AG04450 (cell line): ENCODE measurements at regions not wholly inside any gene's neighbourhood (a gene's known extent, or its start where the extent isn't known, plus 50 kb on each side); places are given as distances from the start of the nearest gene placed in this dataset.
"Not testable (repeated sequence)": the region's sequence is repeated elsewhere in the genome, so short reads cannot be mapped to it uniquely, and the experiment has no call there.

ENCODE experiments used
- CTCF ChIA-PET: fragments of 300-600, 350-600 bp; formaldehyde crosslinking; extraction: SDS; loops from one replicate; lab custom pipeline; 2022; ENCODE audit warnings: antibody characterized with exemption, inconsistent platforms; lab: Charles Lee
- POLR2A ChIA-PET: fragments of 350-600 bp; formaldehyde crosslinking; extraction: SDS; loops from one replicate; lab custom pipeline; 2021; ENCODE audit warnings: antibody characterized with exemption, inconsistent platforms; lab: Yijun Ruan, JAX
- DNase-seq: peaks from one replicate; pipeline ENCODE4 v3.0.0-alpha.2; 2011; ENCODE audit warnings: low read depth, low spot score
- H3K27ac ChIP-seq: one replicate; pipeline ENCODE4 v1.5.1; 2012; ENCODE audit warnings: low read depth, low read length, control low read depth
- H3K27me3 ChIP-seq: one replicate; pipeline ENCODE4 v1.6.0; 2012; ENCODE audit warnings: low read length; ENCODE audit not compliant: control insufficient read depth, insufficient read depth
- H3K4me3 ChIP-seq: 2 replicates; pipeline ENCODE4 v1.5.1; 2011; ENCODE audit warnings: mild to moderate bottlenecking, low read depth, low read length, control low read depth
- H3K9me3 ChIP-seq: 2 replicates; pipeline ENCODE4 v1.5.1; 2012; ENCODE audit warnings: low read length; ENCODE audit not compliant: control insufficient read depth, insufficient read depth
- TF ChIP-seq, protein P1 (sequence below): IDR thresholded peaks from 2 replicates; pipeline ENCODE4 v1.5.1; 2011; ENCODE audit warnings: low read depth, low read length, control low read depth, inconsistent platforms

DNA sequence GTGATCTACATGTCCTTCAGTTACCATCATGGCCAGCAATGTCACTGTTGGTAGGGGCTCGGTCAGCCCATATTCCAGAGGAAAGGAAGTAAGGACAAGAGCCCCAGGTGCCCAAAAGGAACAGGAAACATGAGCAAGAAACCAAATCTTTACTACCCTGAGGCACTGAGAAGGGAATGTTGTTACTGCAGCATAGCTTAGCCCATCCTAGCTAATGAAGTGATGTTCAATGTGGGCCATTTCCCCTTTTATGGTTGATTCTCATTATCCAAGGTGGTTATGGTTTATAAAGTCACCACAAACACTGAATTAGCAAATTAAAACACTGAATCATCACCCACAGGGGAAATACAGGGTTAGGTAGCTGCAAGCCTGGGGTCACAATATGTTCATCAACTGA, 88.4 kb upstream of the C10orf90 start:
- H3K4me3 ChIP-seq = no peak overlapping the region
- POLR2A ChIA-PET = no interaction called here
- CTCF ChIA-PET = no interaction called here
- H3K27ac ChIP-seq = no peak overlapping the region
- H3K27me3 ChIP-seq = no peaks in the 10 kb centered on the region
- TF ChIP-seq, protein P1, sequence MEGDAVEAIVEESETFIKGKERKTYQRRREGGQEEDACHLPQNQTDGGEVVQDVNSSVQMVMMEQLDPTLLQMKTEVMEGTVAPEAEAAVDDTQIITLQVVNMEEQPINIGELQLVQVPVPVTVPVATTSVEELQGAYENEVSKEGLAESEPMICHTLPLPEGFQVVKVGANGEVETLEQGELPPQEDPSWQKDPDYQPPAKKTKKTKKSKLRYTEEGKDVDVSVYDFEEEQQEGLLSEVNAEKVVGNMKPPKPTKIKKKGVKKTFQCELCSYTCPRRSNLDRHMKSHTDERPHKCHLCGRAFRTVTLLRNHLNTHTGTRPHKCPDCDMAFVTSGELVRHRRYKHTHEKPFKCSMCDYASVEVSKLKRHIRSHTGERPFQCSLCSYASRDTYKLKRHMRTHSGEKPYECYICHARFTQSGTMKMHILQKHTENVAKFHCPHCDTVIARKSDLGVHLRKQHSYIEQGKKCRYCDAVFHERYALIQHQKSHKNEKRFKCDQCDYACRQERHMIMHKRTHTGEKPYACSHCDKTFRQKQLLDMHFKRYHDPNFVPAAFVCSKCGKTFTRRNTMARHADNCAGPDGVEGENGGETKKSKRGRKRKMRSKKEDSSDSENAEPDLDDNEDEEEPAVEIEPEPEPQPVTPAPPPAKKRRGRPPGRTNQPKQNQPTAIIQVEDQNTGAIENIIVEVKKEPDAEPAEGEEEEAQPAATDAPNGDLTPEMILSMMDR = no peak
- DNase-seq = no peak
- H3K9me3 ChIP-seq = no peaks in the 10 kb centered on the region

DNA sequence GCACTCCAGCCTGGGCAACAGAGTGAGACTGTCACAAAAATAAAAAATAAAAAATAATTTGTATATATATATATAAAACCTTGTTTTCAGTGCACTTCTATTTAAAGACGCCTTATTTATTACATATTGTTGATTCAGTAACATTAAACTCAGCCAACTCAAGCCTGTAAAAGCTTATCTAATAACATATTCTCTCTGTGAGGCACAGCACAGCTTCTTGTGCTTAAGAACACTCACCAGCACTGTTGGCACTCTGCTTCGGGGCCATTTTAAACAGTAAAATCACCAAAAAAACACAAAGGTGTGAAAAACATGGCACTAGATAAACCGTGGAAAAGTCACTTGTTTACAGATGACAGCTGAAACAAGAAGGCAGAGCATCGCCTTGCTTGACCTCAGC, 89.0 kb upstream of the C10orf90 start:
- CTCF ChIA-PET = no interaction called here

DNA sequence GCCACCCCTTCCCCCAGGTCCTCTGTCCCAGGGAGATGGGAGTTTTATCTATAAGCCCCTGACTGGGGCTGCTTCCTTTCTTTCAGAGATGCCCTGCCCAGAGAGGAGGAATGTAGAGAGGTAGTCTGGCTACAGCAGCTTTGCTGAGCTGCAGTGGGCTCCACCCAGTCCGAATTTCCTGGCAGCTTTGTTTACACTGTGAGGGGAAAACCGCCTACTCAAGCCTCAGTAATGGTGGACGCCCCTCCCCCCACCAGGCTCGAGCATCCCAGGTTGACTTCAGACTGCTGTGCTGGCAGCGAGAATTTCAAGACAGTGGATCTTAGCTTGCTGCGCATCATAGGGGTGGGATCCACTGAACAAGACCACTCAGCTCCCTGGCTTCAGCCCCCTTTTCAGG, 96.2 kb upstream of the C10orf90 start:
- H3K27ac ChIP-seq, POLR2A ChIA-PET, H3K9me3 ChIP-seq, DNase-seq, CTCF ChIA-PET, H3K27me3 ChIP-seq, H3K4me3 ChIP-seq: not testable (repeated sequence)

More for the DNA sequence above, 89.0 kb upstream of the C10orf90 start:
- no peak for DNase-seq
- Histone ChIP-seq H3K27ac (no peak overlapping the region), H3K27me3 (no peaks in the 10 kb centered on the region), H3K4me3 (no peak overlapping the region), H3K9me3 (no peaks in the 10 kb centered on the region)
- TF ChIP-seq, protein P1 = no peak
- POLR2A ChIA-PET = no interaction called here

DNA sequence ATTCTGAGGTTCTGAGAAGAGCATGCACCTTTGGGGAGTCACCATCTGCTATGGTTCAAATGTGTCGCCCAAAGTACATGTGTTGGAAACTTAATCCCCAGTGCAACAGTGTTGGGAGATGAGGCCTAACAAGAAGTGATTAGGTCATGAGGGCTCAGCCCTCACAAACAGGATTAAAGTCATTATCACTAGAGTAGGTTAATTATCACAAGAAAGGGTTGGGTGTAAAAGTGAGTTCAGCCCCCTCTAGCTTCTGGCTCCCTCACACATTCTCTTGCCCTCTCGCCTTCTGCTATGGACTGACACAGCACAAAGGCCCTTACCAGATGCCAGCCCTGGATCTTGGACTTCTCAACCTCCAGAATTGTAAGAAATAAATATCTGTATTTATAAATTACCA, 100.3 kb upstream of the C10orf90 start:
- DNase-seq = no peak
- Histone ChIP-seq H3K27ac (no peak overlapping the region), H3K4me3 (no peak overlapping the region), H3K9me3 (no peaks in the 10 kb centered on the region), H3K27me3 (no peaks in the 10 kb centered on the region)
- ChIA-PET POLR2A (no interaction called here), CTCF (interaction anchor here (1.1 kb wide), 1 partner anchor 21 kb away, joined by 4 read pairs; no protein-coding TSS in a partner anchor)
- TF ChIP-seq, protein P1 = no peak

DNA sequence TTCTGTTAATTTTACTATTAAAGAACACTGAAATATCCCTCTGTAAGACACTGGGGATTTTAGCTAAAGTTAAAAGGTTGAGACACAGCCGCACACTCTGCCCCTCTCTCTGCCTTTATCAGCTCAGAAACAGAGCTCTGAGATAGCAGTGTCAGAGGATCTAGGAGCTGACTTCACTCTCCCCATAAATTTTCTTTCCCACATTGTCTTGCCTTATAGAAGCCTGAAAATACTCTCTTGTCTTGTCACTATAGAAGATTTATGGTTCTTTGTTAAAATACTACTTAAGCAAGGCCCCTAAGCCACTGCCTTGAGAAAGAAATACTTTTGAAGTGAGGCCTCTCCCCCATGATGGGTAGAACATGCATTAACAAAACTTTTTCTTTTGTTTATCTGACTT, 105.7 kb upstream of the C10orf90 start:
- TF ChIP-seq, protein P1 = no peak
- CTCF ChIA-PET = interaction anchor here (1.2 kb wide), 1 partner anchor 27 kb away, joined by 3 read pairs; no protein-coding TSS in a partner anchor
- Histone ChIP-seq H3K27me3 (no peaks in the 10 kb centered on the region), H3K9me3 (no peaks in the 10 kb centered on the region), H3K27ac (no peak overlapping the region), H3K4me3 (no peak overlapping the region)
- DNase-seq = no peak
- POLR2A ChIA-PET = no interaction called here

DNA sequence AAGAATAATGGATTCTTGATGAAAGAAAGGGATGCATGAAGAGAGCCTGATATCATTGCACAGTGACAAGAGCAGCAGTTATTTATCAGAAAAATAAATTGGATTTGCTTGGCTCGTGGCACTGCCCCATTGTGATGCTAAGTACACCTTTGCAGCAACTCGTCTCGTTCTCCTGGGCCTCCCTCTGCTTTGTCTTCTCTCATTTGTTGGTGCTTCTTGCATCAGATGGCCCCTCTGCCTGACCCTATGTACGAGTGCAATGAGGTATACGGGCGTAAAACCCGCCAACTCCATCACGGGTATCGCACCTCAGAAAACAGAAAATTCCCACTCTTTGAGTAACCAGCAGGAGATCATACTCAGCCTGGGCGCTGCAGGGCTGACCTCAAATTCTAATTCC, 107.2 kb upstream of the C10orf90 start:
- Histone ChIP-seq H3K27me3 (no peaks in the 10 kb centered on the region), H3K4me3 (no peak overlapping the region), H3K9me3 (no peaks in the 10 kb centered on the region), H3K27ac (no peak overlapping the region)
- ChIA-PET POLR2A (no interaction called here), CTCF (no interaction called here)
- no peak for DNase-seq
- TF ChIP-seq, protein P1 = no peak
